Neural crest cell (in vitro differentiated cells): ENCODE measurements at regions not wholly inside any gene's neighbourhood (a gene's known extent, or its start where the extent isn't known, plus 50 kb on each side); places are given as distances from the start of the nearest gene placed in this dataset.

Source experiments
- DNase-seq: peaks from one replicate; pipeline ENCODE4 v3.0.0; 2021; ENCODE audit warnings: low read depth, mixed read lengths, low spot score
- H3K27ac Mint-ChIP-seq: one replicate; pipeline ENCODE4 v1.8.0; 2021; ENCODE audit warnings: mild to moderate bottlenecking, mixed read lengths; ENCODE audit not compliant: unreplicated experiment
- H3K27me3 Mint-ChIP-seq: 2 replicates; pipeline ENCODE4 v1.8.0; 2021; ENCODE audit warnings: low read depth, mild to moderate bottlenecking, mixed read lengths
- H3K36me3 Mint-ChIP-seq: 2 replicates; pipeline ENCODE4 v1.8.0; 2021; ENCODE audit warnings: low read depth, mild to moderate bottlenecking, mixed read lengths
- H3K4me1 Mint-ChIP-seq: 2 replicates; pipeline ENCODE4 v1.8.0; 2021; ENCODE audit warnings: mixed read lengths
- H3K4me3 Mint-ChIP-seq: one replicate; pipeline ENCODE4 v1.8.0; 2021; ENCODE audit warnings: mild to moderate bottlenecking, mixed read lengths
- H3K9me3 Mint-ChIP-seq: 2 replicates; pipeline ENCODE4 v1.8.0; 2021; ENCODE audit warnings: mixed read lengths
- CTCF ChIP-seq: fragments of 200-600 bp; sonication (generic); conservative IDR thresholded peaks from 2 replicates; pipeline ENCODE4 v1.5.0; 2021; ENCODE audit warnings: antibody characterized with exemption, mild to moderate bottlenecking

GRCh38 chr12:130093380-130093779, 68.9 kb upstream of the FZD10 start:
- no peak for DNase-seq
- no peak overlapping the region for H3K4me3 Mint-ChIP-seq
- H3K9me3 Mint-ChIP-seq = peaks cover 11% of the 10 kb centered on the region
- H3K36me3 Mint-ChIP-seq = no peaks in the 10 kb centered on the region
- H3K27ac Mint-ChIP-seq = no peak overlapping the region
- TF ChIP-seq CTCF = no peak
- H3K4me1 Mint-ChIP-seq = peaks cover 14% of the 10 kb centered on the region
- H3K27me3 Mint-ChIP-seq = peaks cover 3% of the 10 kb centered on the region

GRCh38 chr12:130097342-130097741, 64.9 kb upstream of the FZD10 start:
- H3K4me1 Mint-ChIP-seq = peaks cover 23% of the 10 kb centered on the region
- no peak overlapping the region for H3K27ac Mint-ChIP-seq
- H3K36me3 Mint-ChIP-seq = no peaks in the 10 kb centered on the region
- TF ChIP-seq CTCF = no peak
- DNase-seq = no peak
- H3K4me3 Mint-ChIP-seq = no peak overlapping the region
- H3K9me3 Mint-ChIP-seq = no peaks in the 10 kb centered on the region
- peaks cover 3% of the 10 kb centered on the region for H3K27me3 Mint-ChIP-seq

GRCh38 chr12:130097798-130098255, 64.4 kb upstream of the FZD10 start:
- Mint-ChIP-seq H3K36me3 (no peaks in the 10 kb centered on the region), H3K4me3 (no peak overlapping the region), H3K4me1 (peaks cover 23% of the 10 kb centered on the region), H3K27me3 (peaks cover 3% of the 10 kb centered on the region), H3K9me3 (no peaks in the 10 kb centered on the region), H3K27ac (no peak overlapping the region)
- DNase-seq = no peak
- TF ChIP-seq CTCF = no peak

- H3K27ac Mint-ChIP-seq = no peak overlapping the region
- H3K27me3 Mint-ChIP-seq = peaks cover 3% of the 10 kb centered on the region
- no peaks in the 10 kb centered on the region for H3K36me3 Mint-ChIP-seq
- TF ChIP-seq CTCF = no peak
- no peak overlapping the region for H3K4me3 Mint-ChIP-seq
- H3K4me1 Mint-ChIP-seq = peaks cover 19% of the 10 kb centered on the region
- H3K9me3 Mint-ChIP-seq = no peaks in the 10 kb centered on the region
- no peak for DNase-seq
Observed at GRCh38 chr12:130098301-130099005, 63.8 kb upstream of the FZD10 start.

- TF ChIP-seq CTCF = no peak
- Mint-ChIP-seq H3K27ac (no peak overlapping the region), H3K4me3 (no peak overlapping the region), H3K36me3 (no peaks in the 10 kb centered on the region), H3K27me3 (no peaks in the 10 kb centered on the region), H3K9me3 (no peaks in the 10 kb centered on the region), H3K4me1 (peaks cover 33% of the 10 kb centered on the region)
- DNase-seq = no peak
Observed at GRCh38 chr12:130100634-130101362, 61.5 kb upstream of the FZD10 start.
